ENCODE measurements at regions not wholly inside any gene's neighbourhood (a gene's known extent, or its start where the extent isn't known, plus 50 kb on each side); places are given as distances from the start of the nearest gene placed in this dataset.
"Not testable (repeated sequence)": the region's sequence is repeated elsewhere in the genome, so short reads cannot be mapped to it uniquely, and the experiment has no call there.

DNA sequence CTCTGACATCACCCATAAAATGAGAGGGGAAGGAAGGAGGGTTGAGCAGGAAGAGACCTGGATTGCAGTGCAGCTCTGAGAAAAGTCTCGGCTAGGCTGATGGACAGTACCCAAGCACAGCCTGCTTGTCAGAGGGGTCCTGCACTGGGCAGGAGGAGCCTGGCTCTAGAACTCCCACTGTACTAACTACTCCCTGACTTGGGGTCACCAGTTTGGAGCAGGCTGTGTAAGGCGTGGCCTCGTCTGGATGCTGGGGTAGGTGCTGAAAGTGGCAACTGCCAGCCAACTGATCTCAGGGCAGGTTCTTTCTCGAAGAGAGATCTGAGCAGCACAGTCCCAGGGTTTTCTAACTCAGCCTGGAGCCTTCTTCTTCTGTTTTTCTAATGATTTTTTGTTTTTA lies 176.3 kb downstream of the ATP23 start:
- no peaks in the 10 kb centered on the region for H3K36me3 ChIP-seq (ENCODE audit: control insufficient read depth, insufficient read depth, low read length)
- TF ChIP-seq, protein P1, sequence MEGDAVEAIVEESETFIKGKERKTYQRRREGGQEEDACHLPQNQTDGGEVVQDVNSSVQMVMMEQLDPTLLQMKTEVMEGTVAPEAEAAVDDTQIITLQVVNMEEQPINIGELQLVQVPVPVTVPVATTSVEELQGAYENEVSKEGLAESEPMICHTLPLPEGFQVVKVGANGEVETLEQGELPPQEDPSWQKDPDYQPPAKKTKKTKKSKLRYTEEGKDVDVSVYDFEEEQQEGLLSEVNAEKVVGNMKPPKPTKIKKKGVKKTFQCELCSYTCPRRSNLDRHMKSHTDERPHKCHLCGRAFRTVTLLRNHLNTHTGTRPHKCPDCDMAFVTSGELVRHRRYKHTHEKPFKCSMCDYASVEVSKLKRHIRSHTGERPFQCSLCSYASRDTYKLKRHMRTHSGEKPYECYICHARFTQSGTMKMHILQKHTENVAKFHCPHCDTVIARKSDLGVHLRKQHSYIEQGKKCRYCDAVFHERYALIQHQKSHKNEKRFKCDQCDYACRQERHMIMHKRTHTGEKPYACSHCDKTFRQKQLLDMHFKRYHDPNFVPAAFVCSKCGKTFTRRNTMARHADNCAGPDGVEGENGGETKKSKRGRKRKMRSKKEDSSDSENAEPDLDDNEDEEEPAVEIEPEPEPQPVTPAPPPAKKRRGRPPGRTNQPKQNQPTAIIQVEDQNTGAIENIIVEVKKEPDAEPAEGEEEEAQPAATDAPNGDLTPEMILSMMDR (IDR thresholded peaks at IDR 0.05; ENCODE audit: insufficient read depth in 1 of 2, low read depth in 1 of 2, low read length in 1 of 2, severe bottlenecking in 1 of 2, unreplicated experiment in 1 of 2) = no peak
- H3K9me3 ChIP-seq = no peaks in the 10 kb centered on the region
- Mint-ChIP-seq H3K4me3 (ENCODE audit: unreplicated experiment) (no peak overlapping the region), H3K27me3 (ENCODE audit: insufficient read depth, unreplicated experiment) (peaks cover 13% of the 10 kb centered on the region), H3K4me1 (ENCODE audit: low read depth, unreplicated experiment) (no peaks in the 10 kb centered on the region), H3K27ac (ENCODE audit: unreplicated experiment) (no peak overlapping the region), H3K9me3 (ENCODE audit: unreplicated experiment) (no peaks in the 10 kb centered on the region), H3K36me3 (ENCODE audit: insufficient read depth, unreplicated experiment) (no peaks in the 10 kb centered on the region)
- no TSS peak for BruUV-seq (replicated peaks)
- CTCF ChIA-PET = no interaction called here
- DNase-seq = no peak
- H3K4me1 ChIP-seq = no peaks in the 10 kb centered on the region
- no peaks in the 10 kb centered on the region for H3K27me3 ChIP-seq (replicated peaks; ENCODE audit: control insufficient read depth, insufficient read depth, low read length)
- intact Hi-C loops (cut with micrococcal nuclease; ENCODE audit: unreplicated experiment) = no loop called here
- POLR2A ChIA-PET = no interaction called here
- no peak overlapping the region for H3K4me3 ChIP-seq (ENCODE audit: low read depth, low read length)

DNA sequence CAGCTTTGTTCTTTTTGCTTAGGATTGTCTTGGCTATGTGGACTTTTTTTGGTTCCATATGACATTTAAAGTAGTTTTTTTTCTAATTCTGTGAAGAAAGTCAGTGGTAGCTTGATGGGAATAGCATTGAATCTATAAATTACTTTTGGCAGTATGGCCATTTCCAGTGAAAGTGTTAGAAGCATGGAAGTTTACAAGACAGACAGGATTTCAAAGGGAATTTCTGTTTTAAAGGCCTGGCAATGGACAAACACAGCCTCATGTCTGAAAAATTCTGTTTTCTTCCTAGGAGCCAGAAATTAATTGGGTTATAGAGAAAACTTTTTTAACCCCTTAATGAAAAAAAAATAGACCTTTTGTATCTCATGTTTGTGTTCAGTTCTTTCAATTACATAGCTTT lies 184.4 kb downstream of the ATP23 start:
- H3K27me3 ChIP-seq (replicated peaks; ENCODE audit: control insufficient read depth, insufficient read depth, low read length); H3K4me3 ChIP-seq (ENCODE audit: low read depth, low read length); DNase-seq; H3K27me3 Mint-ChIP-seq (ENCODE audit: insufficient read depth, unreplicated experiment); H3K4me3 Mint-ChIP-seq (ENCODE audit: unreplicated experiment); H3K9me3 Mint-ChIP-seq (ENCODE audit: unreplicated experiment); H3K4me1 Mint-ChIP-seq (ENCODE audit: low read depth, unreplicated experiment); H3K36me3 ChIP-seq (ENCODE audit: control insufficient read depth, insufficient read depth, low read length); intact Hi-C loops (cut with micrococcal nuclease; ENCODE audit: unreplicated experiment); H3K4me1 ChIP-seq; POLR2A ChIA-PET; CTCF ChIA-PET; BruUV-seq (replicated peaks); H3K9me3 ChIP-seq; H3K27ac Mint-ChIP-seq (ENCODE audit: unreplicated experiment); H3K36me3 Mint-ChIP-seq (ENCODE audit: insufficient read depth, unreplicated experiment): not testable (repeated sequence)

DNA sequence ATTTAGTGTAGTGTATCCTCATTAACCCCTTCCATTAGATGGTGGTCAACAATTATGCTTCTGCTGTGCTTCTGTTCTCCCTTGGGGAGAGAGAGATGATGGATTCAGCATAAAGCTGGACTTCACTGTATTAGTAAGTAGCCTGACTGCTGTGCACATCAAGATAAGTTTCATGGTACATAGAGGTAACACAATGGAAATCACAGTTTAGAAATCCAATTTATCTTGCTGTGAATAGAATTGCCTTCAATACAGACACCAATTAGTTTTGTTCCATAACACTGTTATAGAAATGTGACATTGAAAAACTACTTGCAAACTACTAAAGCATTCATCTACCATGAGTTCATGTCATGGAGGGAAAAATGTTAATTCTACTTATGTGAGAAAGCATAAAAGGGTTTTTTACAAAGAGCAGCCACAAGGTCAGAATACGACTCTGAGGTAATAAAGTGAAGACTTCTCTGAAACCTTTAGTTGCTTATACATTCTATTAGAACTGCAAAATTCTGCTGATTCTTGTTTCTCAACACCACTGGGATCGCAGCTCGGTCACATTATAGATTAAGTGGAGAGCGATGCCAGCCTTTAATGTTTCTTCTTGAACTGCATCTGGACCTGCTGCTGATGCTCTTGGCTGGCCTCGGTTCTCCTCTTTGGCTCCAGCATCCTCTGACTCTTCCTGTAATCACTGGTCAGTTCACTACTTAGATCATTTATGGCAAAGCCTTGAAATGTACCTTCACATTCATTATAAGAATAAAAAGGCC lies 190.8 kb downstream of the ATP23 start:
- CTCF ChIA-PET = no interaction called here
- Histone ChIP-seq H3K27me3 (replicated peaks; ENCODE audit: control insufficient read depth, insufficient read depth, low read length) (no peaks in the 10 kb centered on the region), H3K9me3 (no peaks in the 10 kb centered on the region), H3K36me3 (ENCODE audit: control insufficient read depth, insufficient read depth, low read length) (no peaks in the 10 kb centered on the region), H3K4me3 (ENCODE audit: low read depth, low read length) (no peak overlapping the region), H3K4me1 (no peaks in the 10 kb centered on the region)
- DNase-seq = no peak
- TF ChIP-seq, protein P1 (IDR thresholded peaks at IDR 0.05; ENCODE audit: insufficient read depth in 1 of 2, low read depth in 1 of 2, low read length in 1 of 2, severe bottlenecking in 1 of 2, unreplicated experiment in 1 of 2) = no peak
- Mint-ChIP-seq H3K36me3 (ENCODE audit: insufficient read depth, unreplicated experiment) (no peaks in the 10 kb centered on the region), H3K27me3 (ENCODE audit: insufficient read depth, unreplicated experiment) (peaks cover 5% of the 10 kb centered on the region), H3K4me3 (ENCODE audit: unreplicated experiment) (no peak overlapping the region), H3K27ac (ENCODE audit: unreplicated experiment) (no peak overlapping the region), H3K4me1 (ENCODE audit: low read depth, unreplicated experiment) (no peaks in the 10 kb centered on the region), H3K9me3 (ENCODE audit: unreplicated experiment) (no peaks in the 10 kb centered on the region)
- BruUV-seq (replicated peaks) = no TSS peak
- intact Hi-C loops (cut with micrococcal nuclease; ENCODE audit: unreplicated experiment) = no loop called here
- POLR2A ChIA-PET = no interaction called here

DNA sequence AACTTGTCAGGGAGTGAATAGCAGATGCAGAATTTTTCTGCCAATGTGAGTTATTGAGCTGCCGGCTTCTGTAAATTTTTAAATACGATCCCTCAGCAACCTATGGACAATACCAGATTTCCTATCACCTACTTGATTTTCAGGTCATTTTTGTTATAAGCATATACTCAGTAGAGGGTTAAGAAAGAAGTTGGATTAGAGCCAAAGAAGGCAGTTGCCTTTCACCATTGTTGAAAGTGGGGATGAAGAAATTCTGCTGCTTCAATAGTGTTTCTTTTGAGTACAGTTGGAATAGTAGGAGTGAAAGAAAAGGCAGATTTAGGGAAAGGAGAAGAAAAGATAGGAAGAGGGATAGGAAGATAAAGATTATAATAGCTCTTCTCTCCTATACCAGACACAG lies 197.1 kb downstream of the ATP23 start:
- Histone ChIP-seq H3K4me3 (ENCODE audit: low read depth, low read length) (no peak overlapping the region), H3K27me3 (replicated peaks; ENCODE audit: control insufficient read depth, insufficient read depth, low read length) (no peaks in the 10 kb centered on the region), H3K9me3 (no peaks in the 10 kb centered on the region), H3K36me3 (ENCODE audit: control insufficient read depth, insufficient read depth, low read length) (no peaks in the 10 kb centered on the region), H3K4me1 (no peaks in the 10 kb centered on the region)
- H3K4me3 Mint-ChIP-seq (ENCODE audit: unreplicated experiment) = no peak overlapping the region
- peaks cover 7% of the 10 kb centered on the region for H3K27me3 Mint-ChIP-seq (ENCODE audit: insufficient read depth, unreplicated experiment)
- no peak overlapping the region for H3K27ac Mint-ChIP-seq (ENCODE audit: unreplicated experiment)
- H3K4me1 Mint-ChIP-seq (ENCODE audit: low read depth, unreplicated experiment) = no peaks in the 10 kb centered on the region
- CTCF ChIA-PET = no interaction called here
- BruUV-seq (replicated peaks) = no TSS peak
- intact Hi-C loops (cut with micrococcal nuclease; ENCODE audit: unreplicated experiment) = no loop called here
- TF ChIP-seq, protein P1 (IDR thresholded peaks at IDR 0.05; ENCODE audit: insufficient read depth in 1 of 2, low read depth in 1 of 2, low read length in 1 of 2, severe bottlenecking in 1 of 2, unreplicated experiment in 1 of 2) = no peak
- no peaks in the 10 kb centered on the region for H3K36me3 Mint-ChIP-seq (ENCODE audit: insufficient read depth, unreplicated experiment)
- no peaks in the 10 kb centered on the region for H3K9me3 Mint-ChIP-seq (ENCODE audit: unreplicated experiment)
- no peak for DNase-seq
- POLR2A ChIA-PET = no interaction called here
